Activated CD8-positive, alpha-beta memory T cell treated with anti-CD3 and anti-CD28 coated beads, Interleukin-2, amount 10 ng/mL, durations not matched to agents 7 days and 5 days (primary cell): ENCODE measurements at regions not wholly inside any gene's neighbourhood (a gene's known extent, or its start where the extent isn't known, plus 50 kb on each side); places are given as distances from the start of the nearest gene placed in this dataset.
A peak's percentile ranks its signal among the peaks of the same experiment; 100 is the strongest.
"Not testable (repeated sequence)": the region's sequence is repeated elsewhere in the genome, so short reads cannot be mapped to it uniquely, and the experiment has no call there.

Experiments used
- ATAC-seq: fragments of 150-1000 bp; cut with Tn5 transposase; one replicate; pipeline ENCODE4 v1.10.0; 2021; ENCODE audit warnings: moderate library complexity
- CTCF ChIA-PET: fragments of 350-600 bp; sonication (Branson Sonifier 250); formaldehyde crosslinking; loops from one replicate; lab custom pipeline; 2021; ENCODE audit warnings: antibody characterized with exemption; lab: Charles Lee
- DNase-seq: peaks from one replicate; pipeline ENCODE4 v3.0.0-alpha.2; 2020
- H3K27ac Mint-ChIP-seq: one replicate; pipeline ENCODE4 v1.8.0; 2021; ENCODE audit warnings: mild to moderate bottlenecking, mixed read lengths
- H3K27me3 Mint-ChIP-seq: one replicate; pipeline ENCODE4 v1.8.0; 2021; ENCODE audit warnings: mixed read lengths
- H3K36me3 Mint-ChIP-seq: one replicate; pipeline ENCODE4 v1.8.0; 2021; ENCODE audit warnings: mild to moderate bottlenecking, mixed read lengths
- H3K4me1 Mint-ChIP-seq: one replicate; pipeline ENCODE4 v1.8.0; 2021; ENCODE audit warnings: mixed read lengths
- H3K4me3 Mint-ChIP-seq: one replicate; pipeline ENCODE4 v1.8.0; 2021; ENCODE audit warnings: mild to moderate bottlenecking, moderate library complexity, mixed read lengths
- H3K9me3 Mint-ChIP-seq: one replicate; pipeline ENCODE4 v1.8.0; 2022; ENCODE audit warnings: low read depth, mixed read lengths

DNA sequence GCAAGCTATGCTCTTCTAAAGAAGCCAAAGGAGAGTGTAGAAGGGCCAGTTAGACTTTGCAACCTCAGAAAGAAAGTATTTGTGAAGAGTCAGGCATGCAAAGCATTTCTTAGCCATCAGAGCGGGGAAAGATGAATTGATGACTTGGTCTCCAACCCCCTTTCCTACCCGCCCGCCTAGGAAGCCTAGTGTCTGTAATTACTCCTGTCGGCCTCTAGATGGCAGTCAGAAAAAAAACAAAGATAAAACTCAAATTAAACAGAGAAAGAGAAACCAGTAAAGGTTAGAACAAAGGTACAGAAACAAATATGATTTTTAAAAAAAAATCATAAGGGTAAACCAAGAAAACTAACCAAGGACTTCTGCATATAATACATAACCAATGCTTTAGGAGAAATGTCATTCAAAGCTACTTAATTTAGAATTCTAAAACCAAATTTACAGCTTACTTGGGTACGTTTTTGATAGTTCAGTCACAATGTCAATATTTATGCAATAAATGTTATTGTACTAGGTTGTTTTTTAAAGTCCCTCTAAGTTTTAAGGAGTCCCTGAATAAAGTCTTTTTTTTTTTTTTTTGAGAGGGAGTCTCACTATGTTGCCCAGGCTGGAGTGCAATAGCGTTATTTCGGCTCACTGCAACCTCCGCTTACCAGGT is 97.6 kb downstream of the LYZL1 start:
- Mint-ChIP-seq H3K4me1 (peaks cover 11% of the 10 kb centered on the region), H3K4me3 (no peak overlapping the region), H3K36me3 (no peaks in the 10 kb centered on the region), H3K9me3 (no peaks in the 10 kb centered on the region), H3K27ac (no peak overlapping the region), H3K27me3 (peaks cover 16% of the 10 kb centered on the region)
- CTCF ChIA-PET, result interaction anchor here (0.6 to 2.3 kb wide), 19 partner anchors 9 to 325 kb away, joined by 3 to 7 read pairs (median 3); no protein-coding TSS in a partner anchor
- ATAC-seq (peak; percentile 27), DNase-seq (no peak)

DNA sequence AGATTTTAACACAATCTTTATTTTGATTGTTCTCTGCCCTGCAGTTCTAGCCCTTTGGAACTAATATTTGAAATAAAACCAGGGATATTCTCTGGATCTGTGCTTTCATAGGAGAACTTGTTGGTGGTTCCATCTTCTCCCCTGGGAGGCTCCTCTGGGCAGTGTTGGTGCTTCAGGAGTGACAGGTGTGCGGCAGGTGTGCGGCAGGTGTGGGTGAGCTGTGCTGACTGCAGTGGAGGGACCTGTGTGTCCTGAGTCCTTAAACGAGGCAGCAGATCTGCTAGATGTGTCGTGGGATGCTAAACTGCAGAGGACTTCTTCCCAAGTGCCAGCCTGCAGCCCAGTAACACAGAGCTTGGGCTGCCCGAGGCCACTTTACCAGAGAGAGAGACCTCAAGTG is 98.4 kb downstream of the LYZL1 start:
- CTCF ChIA-PET, result interaction anchor here (0.6 to 2.9 kb wide), 5 partner anchors 9 to 767 kb away, joined by 3 to 8 read pairs (median 5); no protein-coding TSS in a partner anchor
- no peak for DNase-seq
- H3K27me3 Mint-ChIP-seq, result peaks cover 18% of the 10 kb centered on the region
- H3K9me3 Mint-ChIP-seq, result no peaks in the 10 kb centered on the region
- H3K4me1 Mint-ChIP-seq, result peaks cover 10% of the 10 kb centered on the region
- H3K36me3 Mint-ChIP-seq, result no peaks in the 10 kb centered on the region
- ATAC-seq, result no peak
- H3K4me3 Mint-ChIP-seq, result no peak overlapping the region
- H3K27ac Mint-ChIP-seq, result no peak overlapping the region

DNA sequence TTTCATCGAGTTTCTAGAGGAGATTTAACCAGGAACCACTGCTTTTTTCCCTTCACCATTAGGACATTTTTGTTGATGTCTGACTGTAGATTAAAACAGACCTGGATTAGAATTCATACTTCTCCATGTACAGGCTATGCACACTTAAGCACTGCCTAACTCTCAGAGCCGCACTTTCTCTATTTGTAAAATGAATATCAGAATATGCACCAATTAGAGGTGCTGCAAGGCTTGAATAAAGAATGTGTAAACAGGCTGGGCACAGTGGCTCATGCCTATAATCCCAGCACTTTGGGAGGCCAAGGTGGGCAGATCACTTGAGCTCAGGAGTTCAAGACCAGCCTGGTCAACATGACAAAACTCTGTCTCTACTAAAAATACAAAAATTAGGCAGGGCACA is 99.2 kb downstream of the LYZL1 start:
- H3K9me3 Mint-ChIP-seq, H3K4me3 Mint-ChIP-seq, ATAC-seq, H3K4me1 Mint-ChIP-seq, H3K27ac Mint-ChIP-seq, DNase-seq, H3K36me3 Mint-ChIP-seq: not testable (repeated sequence)
- H3K27me3 Mint-ChIP-seq, result peaks cover 21% of the 10 kb centered on the region
- CTCF ChIA-PET, result interaction anchor here (0.6 to 2.9 kb wide), 4 partner anchors 9 to 767 kb away, joined by 3 to 8 read pairs (median 5); no protein-coding TSS in a partner anchor

DNA sequence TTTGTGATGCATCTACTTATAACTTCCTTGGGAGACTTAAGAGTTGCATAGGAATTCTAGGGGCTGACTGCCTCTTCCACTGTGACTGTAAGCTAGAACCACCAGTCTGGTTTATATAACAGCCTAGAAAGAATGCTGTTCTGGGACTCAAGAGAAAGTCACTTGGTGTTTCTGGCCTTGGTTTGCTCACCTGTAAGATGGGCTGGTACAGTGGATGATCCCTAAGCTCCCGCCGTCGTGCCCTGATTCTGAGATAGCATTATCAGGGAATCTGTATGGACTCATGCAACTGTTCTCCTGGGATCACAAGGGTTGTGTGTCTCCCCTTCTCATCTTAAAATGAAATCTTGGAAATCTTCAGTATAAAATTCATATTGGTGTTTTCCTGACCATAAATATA is 100.6 kb downstream of the LYZL1 start:
- CTCF ChIA-PET, result interaction anchor here (1.6 to 2.9 kb wide), 3 partner anchors 10 to 123 kb away, joined by 4 to 8 read pairs (median 6); no protein-coding TSS in a partner anchor
- no peak overlapping the region for H3K27ac Mint-ChIP-seq

DNA sequence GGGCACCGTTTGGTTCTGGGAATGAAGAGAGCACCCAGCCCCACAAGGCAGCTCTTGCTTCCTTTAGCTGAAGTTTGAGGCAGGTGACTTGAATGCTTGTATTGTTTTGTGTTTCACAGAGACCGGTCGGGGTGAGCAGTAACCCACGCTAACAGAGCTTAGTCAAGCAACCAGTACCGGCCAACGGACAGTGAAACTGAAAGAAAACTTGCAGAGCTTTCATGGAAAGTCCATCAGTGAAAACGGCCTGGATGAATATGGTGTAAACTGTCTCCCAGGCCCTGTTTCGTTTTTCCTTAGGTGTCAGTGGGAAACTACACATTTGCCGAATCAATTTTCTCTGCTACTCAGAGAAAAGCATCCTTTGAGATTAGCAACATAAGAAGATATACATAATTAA is 101.1 kb downstream of the LYZL1 start:
- CTCF ChIA-PET, result interaction anchor here (2.7 to 2.9 kb wide), 2 partner anchors 11 to 123 kb away, joined by 6 to 8 read pairs; no protein-coding TSS in a partner anchor
- H3K27me3 Mint-ChIP-seq, result peaks cover 20% of the 10 kb centered on the region
- ATAC-seq (no peak), DNase-seq (no peak)
- no peaks in the 10 kb centered on the region for H3K9me3 Mint-ChIP-seq
- H3K4me3 Mint-ChIP-seq, result no peak overlapping the region
- no peak overlapping the region for H3K27ac Mint-ChIP-seq
- H3K36me3 Mint-ChIP-seq, result no peaks in the 10 kb centered on the region
- H3K4me1 Mint-ChIP-seq, result peaks cover 3% of the 10 kb centered on the region

More for the DNA sequence above, 100.6 kb downstream of the LYZL1 start:
- ATAC-seq (no peak), DNase-seq (no peak)
- peaks cover 22% of the 10 kb centered on the region for H3K27me3 Mint-ChIP-seq
- H3K4me1 Mint-ChIP-seq, result peaks cover 3% of the 10 kb centered on the region
- no peaks in the 10 kb centered on the region for H3K36me3 Mint-ChIP-seq
- no peaks in the 10 kb centered on the region for H3K9me3 Mint-ChIP-seq
- H3K4me3 Mint-ChIP-seq, result no peak overlapping the region

DNA sequence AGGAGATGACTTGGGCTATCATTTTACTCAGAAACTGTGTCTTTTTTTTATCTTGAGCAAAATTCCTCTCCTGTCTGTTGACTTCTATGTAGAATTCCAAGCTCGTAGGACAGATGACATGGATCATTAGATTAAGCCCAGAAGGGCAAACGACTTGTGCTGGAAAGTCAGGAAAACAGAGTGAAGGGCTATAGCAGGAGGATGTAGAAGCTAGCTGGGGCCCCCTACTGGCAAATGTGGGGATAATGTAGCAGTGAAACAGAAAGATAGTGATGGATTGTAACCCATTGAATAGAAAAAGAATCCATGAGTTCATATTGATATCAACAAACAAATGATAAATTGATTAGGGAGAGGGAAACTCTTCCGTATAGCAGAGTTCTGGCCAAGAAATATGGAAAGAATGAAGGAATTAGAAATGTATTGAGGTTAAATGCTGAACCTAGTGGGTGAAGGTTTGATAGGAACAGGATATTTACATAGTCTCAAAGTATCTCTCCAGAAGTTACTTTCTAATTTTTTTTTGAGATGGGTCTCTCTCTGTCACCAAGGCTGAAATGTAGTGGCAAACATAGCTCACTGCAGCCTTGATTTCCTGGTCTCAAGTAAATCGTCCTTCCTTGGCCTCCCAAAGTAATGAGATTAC is 103.6 kb downstream of the LYZL1 start:
- peak; percentile 58 for ATAC-seq
- Mint-ChIP-seq H3K4me1 (no peaks in the 10 kb centered on the region), H3K4me3 (no peak overlapping the region), H3K27ac (no peak overlapping the region), H3K36me3 (no peaks in the 10 kb centered on the region), H3K27me3 (peaks cover 19% of the 10 kb centered on the region), H3K9me3 (no peaks in the 10 kb centered on the region)
- CTCF ChIA-PET, result interaction anchor here (0.9 to 2.6 kb wide), 14 partner anchors 9 to 354 kb away, joined by 3 to 8 read pairs (median 4); no protein-coding TSS in a partner anchor
- DNase-seq, result no peak

DNA sequence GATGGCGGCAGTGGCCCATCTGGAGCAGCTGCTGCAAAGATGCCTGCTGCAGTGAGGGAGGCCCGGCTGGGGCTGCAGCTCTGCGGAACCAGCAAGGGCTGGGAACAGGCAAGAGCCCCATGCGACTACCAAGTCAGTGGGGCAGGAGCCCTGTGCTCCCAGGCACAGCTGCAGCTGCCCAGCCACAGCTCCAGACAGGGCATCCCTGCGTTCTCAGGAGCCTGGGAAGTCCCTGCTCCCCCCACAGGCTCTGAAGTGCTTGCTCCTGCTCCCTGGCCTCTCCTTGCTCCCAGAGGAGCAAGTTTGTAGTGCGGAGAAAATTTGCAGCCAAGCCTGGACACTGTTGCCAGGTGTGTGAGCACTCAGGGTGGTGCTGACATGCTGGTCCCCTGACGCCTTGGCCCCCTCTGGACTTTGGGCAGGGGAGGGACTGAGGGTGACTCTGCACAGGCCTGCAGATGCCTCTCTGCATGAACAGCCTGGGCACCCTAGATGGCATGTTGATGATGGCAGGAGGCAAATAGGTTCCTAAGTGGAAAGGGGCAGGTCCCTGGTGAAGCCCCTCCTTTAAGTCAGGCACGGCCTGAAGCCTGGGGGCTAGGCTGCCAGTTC is 105.6 kb downstream of the LYZL1 start:
- ATAC-seq (no peak), DNase-seq (no peak)
- H3K4me1 Mint-ChIP-seq, result no peaks in the 10 kb centered on the region
- H3K9me3 Mint-ChIP-seq, result no peaks in the 10 kb centered on the region
- CTCF ChIA-PET, result interaction anchor here (0.9 to 1.5 kb wide), 2 partner anchors 51 to 55 kb away, joined by 4 read pairs; no protein-coding TSS in a partner anchor
- no peak overlapping the region for H3K27ac Mint-ChIP-seq
- no peaks in the 10 kb centered on the region for H3K36me3 Mint-ChIP-seq
- H3K27me3 Mint-ChIP-seq, result peaks cover 14% of the 10 kb centered on the region
- H3K4me3 Mint-ChIP-seq, result no peak overlapping the region

DNA sequence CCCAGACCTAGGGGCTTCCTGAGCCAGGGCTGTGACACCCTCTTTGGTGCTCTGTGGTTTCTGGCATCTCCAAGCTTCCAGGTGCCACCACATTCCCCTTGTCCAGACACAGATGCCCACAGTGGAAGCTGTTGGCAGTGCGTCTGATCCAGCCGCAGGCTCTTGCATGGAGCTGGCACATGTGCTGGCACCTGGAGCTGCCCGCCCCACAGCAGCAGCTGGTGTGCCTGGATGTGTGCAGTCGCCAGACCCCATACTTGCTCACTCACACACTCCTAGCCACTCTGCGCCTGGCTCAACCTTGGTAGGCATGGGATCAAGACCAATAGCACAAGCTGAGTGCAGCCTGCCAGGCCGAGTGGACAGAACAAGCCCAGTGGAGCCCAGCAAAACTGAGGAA is 106.5 kb downstream of the LYZL1 start:
- no peaks in the 10 kb centered on the region for H3K4me1 Mint-ChIP-seq
- CTCF ChIA-PET, result interaction anchor here (0.6 to 1.1 kb wide), 3 partner anchors 9 to 149 kb away, joined by 3 to 4 read pairs (median 4); no protein-coding TSS in a partner anchor

DNA sequence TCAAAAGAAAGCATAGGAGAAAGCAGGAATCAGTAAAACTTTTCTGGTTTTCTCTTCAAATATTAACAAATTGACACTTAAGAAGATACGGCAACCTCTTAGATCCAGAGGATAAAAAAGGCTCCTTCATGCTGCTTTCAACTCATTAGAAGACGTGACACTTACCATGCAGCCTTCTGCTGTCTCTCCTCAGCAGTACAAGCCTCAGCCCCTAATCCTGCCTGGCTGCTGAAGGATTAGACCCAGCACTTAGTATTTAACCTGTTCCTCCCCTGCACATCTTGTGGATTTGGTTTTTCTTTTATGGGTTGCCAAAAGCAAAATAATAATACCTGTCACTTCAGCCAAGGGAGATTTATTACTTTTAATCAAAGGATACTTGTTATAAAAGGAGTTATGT is 108.4 kb downstream of the LYZL1 start:
- DNase-seq (no peak), ATAC-seq (no peak)
- CTCF ChIA-PET, result no interaction called here
- H3K9me3 Mint-ChIP-seq, result peaks cover 5% of the 10 kb centered on the region
- peaks cover 13% of the 10 kb centered on the region for H3K27me3 Mint-ChIP-seq
- H3K4me1 Mint-ChIP-seq, result no peaks in the 10 kb centered on the region
- H3K27ac Mint-ChIP-seq, result no peak overlapping the region
- H3K36me3 Mint-ChIP-seq, result peaks cover 2% of the 10 kb centered on the region
- no peak overlapping the region for H3K4me3 Mint-ChIP-seq

More for the DNA sequence above, 106.5 kb downstream of the LYZL1 start:
- Mint-ChIP-seq H3K27me3 (peaks cover 14% of the 10 kb centered on the region), H3K36me3 (no peaks in the 10 kb centered on the region), H3K4me3 (no peak overlapping the region), H3K27ac (no peak overlapping the region), H3K9me3 (no peaks in the 10 kb centered on the region)
- ATAC-seq (no peak), DNase-seq (no peak)

DNA sequence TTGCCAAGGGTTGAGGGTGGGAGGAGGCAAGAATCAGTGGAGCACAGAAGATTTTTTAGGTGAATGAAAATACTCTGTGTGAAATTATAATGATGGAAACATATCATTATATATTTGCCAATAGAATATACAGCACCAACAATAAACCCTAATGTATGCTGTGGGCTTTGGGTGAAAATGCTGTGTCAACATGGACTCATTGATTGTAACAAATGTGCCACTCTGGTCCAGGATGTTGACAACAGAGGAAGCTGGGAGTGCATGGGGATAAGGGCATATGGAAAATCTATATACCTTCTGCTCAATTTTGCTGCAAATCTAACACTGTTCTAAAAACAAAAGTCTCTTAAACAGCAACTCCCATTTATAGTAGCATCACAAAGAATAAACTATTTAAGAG is 114.3 kb downstream of the LYZL1 start:
- Mint-ChIP-seq H3K27ac (no peak overlapping the region), H3K4me1 (no peaks in the 10 kb centered on the region), H3K4me3 (no peak overlapping the region), H3K9me3 (peaks cover 8% of the 10 kb centered on the region), H3K36me3 (peaks cover 5% of the 10 kb centered on the region), H3K27me3 (peaks cover 3% of the 10 kb centered on the region)
- CTCF ChIA-PET, result interaction anchor here (1.2 to 1.4 kb wide), 2 partner anchors 11 kb away, joined by 3 to 8 read pairs; no protein-coding TSS in a partner anchor
- no peak for DNase-seq
- ATAC-seq, result no peak

DNA sequence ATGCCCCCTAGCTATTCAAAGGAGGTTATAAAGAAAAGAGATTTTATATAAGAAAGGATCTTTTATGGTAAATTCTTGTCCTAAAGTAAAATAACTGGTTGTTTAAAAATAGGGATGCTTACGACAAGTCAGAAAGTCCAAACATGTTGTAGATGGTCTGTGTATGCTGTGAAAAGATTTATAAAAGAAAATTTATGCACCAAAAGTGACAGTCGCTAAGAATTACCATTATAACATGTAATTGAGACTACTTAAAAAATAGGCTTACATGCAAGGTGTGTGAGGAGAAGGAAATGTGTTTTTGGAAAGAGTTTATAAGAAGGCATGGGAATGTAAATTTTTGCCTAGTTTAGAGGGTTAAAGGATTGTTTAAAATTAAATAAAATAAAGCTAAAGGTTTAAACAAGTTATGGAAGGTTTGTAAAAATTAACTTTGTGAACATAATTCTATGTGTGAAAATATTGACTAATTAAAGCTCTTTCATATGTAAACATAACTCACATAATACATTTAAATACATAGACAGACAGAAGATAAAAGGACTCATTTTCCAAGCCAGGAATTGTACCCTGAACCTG is 118.5 kb downstream of the LYZL1 start:
- peaks cover 3% of the 10 kb centered on the region for H3K9me3 Mint-ChIP-seq
- H3K36me3 Mint-ChIP-seq, result peaks cover 9% of the 10 kb centered on the region
- no peak overlapping the region for H3K4me3 Mint-ChIP-seq
- no peak overlapping the region for H3K27ac Mint-ChIP-seq
- CTCF ChIA-PET, result interaction anchor here (0.6 to 1.6 kb wide), 4 partner anchors 14 to 64 kb away, joined by 3 to 6 read pairs (median 4); no protein-coding TSS in a partner anchor
- H3K27me3 Mint-ChIP-seq, result no peaks in the 10 kb centered on the region
- peaks cover 20% of the 10 kb centered on the region for H3K4me1 Mint-ChIP-seq
- ATAC-seq (no peak), DNase-seq (no peak)
